ENCODE measurements at regions not wholly inside any gene's neighbourhood (a gene's known extent, or its start where the extent isn't known, plus 50 kb on each side); places are given as distances from the start of the nearest gene placed in this dataset.

DNA sequence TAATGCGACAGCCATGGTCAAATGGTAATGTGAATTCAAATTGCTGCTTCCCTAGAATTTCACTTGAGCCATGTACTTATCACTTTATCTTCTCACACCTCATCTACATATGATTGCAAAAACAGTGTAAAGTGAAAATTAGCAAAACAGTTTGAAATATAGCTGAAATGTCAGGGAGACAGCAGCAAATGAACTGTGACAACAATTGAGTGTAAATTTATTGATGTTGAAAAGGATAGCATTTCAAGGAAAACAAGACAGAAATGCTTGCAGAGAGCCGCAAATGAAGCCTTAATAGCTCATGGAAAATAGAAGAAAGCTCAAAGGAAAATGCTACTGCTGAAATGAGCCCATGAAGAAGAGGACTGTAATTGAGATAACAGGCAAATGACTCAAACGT lies 516.2 kb upstream of the POT1 start:
- ATAC-seq: no peak
- TF ChIP-seq ZNF70 (CRISPR knock-in tag; IDR thresholded peaks at IDR 0.05) (no peak), TCF4 (CRISPR knock-in tag; IDR thresholded peaks at IDR 0.05; ENCODE audit: borderline replicate concordance) (no peak), ESRRG (CRISPR knock-in tag; IDR thresholded peaks at IDR 0.05) (no peak)

DNA sequence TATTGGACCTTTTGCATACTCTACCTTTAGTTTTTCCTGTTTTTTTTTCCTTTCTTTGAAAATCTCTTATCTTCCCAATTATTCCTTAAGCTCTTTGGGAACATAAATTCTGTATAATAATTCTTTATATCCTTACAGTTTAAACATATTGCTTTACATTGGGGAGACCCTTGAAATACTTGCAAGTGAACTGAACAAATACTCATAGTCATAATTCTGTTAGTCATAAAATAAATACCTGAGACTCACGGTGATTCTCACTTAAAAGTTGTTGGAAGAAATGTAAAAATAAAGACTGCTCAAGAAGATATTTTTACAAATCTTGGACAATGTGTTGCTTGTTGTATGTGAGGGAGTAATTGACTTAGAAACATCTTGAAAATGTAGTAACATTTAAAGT lies 515.2 kb upstream of the POT1 start:
- ATAC-seq: no peak
- TF ChIP-seq OSR1 (CRISPR knock-in tag; IDR thresholded peaks at IDR 0.05) (no peak), ESRRG (CRISPR knock-in tag; IDR thresholded peaks at IDR 0.05) (no peak), RARB (CRISPR knock-in tag; IDR thresholded peaks at IDR 0.05) (no peak), ZNF8 (CRISPR knock-in tag; IDR thresholded peaks at IDR 0.05) (no peak), GLIS3 (CRISPR knock-in tag; IDR thresholded peaks at IDR 0.05) (no peak), CSDC2 (CRISPR knock-in tag; IDR thresholded peaks at IDR 0.05) (no peak), ARNTL (CRISPR knock-in tag; IDR thresholded peaks at IDR 0.05; ENCODE audit: borderline replicate concordance, low read depth) (no peak), ZNF565 (CRISPR knock-in tag; conservative IDR thresholded peaks at IDR 0.05; ENCODE audit: low read depth) (no peak)
- TF ChIP-seq, protein P1, sequence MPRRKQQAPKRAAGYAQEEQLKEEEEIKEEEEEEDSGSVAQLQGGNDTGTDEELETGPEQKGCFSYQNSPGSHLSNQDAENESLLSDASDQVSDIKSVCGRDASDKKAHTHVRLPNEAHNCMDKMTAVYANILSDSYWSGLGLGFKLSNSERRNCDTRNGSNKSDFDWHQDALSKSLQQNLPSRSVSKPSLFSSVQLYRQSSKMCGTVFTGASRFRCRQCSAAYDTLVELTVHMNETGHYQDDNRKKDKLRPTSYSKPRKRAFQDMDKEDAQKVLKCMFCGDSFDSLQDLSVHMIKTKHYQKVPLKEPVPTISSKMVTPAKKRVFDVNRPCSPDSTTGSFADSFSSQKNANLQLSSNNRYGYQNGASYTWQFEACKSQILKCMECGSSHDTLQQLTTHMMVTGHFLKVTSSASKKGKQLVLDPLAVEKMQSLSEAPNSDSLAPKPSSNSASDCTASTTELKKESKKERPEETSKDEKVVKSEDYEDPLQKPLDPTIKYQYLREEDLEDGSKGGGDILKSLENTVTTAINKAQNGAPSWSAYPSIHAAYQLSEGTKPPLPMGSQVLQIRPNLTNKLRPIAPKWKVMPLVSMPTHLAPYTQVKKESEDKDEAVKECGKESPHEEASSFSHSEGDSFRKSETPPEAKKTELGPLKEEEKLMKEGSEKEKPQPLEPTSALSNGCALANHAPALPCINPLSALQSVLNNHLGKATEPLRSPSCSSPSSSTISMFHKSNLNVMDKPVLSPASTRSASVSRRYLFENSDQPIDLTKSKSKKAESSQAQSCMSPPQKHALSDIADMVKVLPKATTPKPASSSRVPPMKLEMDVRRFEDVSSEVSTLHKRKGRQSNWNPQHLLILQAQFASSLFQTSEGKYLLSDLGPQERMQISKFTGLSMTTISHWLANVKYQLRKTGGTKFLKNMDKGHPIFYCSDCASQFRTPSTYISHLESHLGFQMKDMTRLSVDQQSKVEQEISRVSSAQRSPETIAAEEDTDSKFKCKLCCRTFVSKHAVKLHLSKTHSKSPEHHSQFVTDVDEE (CRISPR knock-in tag; IDR thresholded peaks at IDR 0.05): no peak
- TF ChIP-seq, protein P2, sequence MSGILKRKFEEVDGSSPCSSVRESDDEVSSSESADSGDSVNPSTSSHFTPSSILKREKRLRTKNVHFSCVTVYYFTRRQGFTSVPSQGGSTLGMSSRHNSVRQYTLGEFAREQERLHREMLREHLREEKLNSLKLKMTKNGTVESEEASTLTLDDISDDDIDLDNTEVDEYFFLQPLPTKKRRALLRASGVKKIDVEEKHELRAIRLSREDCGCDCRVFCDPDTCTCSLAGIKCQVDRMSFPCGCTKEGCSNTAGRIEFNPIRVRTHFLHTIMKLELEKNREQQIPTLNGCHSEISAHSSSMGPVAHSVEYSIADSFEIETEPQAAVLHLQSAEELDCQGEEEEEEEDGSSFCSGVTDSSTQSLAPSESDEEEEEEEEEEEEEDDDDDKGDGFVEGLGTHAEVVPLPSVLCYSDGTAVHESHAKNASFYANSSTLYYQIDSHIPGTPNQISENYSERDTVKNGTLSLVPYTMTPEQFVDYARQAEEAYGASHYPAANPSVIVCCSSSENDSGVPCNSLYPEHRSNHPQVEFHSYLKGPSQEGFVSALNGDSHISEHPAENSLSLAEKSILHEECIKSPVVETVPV (CRISPR knock-in tag; IDR thresholded peaks at IDR 0.05): no peak
- TF ChIP-seq, protein P3, sequence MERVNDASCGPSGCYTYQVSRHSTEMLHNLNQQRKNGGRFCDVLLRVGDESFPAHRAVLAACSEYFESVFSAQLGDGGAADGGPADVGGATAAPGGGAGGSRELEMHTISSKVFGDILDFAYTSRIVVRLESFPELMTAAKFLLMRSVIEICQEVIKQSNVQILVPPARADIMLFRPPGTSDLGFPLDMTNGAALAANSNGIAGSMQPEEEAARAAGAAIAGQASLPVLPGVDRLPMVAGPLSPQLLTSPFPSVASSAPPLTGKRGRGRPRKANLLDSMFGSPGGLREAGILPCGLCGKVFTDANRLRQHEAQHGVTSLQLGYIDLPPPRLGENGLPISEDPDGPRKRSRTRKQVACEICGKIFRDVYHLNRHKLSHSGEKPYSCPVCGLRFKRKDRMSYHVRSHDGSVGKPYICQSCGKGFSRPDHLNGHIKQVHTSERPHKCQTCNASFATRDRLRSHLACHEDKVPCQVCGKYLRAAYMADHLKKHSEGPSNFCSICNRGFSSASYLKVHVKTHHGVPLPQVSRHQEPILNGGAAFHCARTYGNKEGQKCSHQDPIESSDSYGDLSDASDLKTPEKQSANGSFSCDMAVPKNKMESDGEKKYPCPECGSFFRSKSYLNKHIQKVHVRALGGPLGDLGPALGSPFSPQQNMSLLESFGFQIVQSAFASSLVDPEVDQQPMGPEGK (CRISPR knock-in tag; IDR thresholded peaks at IDR 0.05; ENCODE audit: borderline replicate concordance): no peak
- TF ChIP-seq, protein P4, sequence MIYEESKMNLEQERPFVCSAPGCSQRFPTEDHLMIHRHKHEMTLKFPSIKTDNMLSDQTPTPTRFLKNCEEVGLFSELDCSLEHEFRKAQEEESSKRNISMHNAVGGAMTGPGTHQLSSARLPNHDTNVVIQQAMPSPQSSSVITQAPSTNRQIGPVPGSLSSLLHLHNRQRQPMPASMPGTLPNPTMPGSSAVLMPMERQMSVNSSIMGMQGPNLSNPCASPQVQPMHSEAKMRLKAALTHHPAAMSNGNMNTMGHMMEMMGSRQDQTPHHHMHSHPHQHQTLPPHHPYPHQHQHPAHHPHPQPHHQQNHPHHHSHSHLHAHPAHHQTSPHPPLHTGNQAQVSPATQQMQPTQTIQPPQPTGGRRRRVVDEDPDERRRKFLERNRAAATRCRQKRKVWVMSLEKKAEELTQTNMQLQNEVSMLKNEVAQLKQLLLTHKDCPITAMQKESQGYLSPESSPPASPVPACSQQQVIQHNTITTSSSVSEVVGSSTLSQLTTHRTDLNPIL (CRISPR knock-in tag; IDR thresholded peaks at IDR 0.05; ENCODE audit: low read depth): no peak

DNA sequence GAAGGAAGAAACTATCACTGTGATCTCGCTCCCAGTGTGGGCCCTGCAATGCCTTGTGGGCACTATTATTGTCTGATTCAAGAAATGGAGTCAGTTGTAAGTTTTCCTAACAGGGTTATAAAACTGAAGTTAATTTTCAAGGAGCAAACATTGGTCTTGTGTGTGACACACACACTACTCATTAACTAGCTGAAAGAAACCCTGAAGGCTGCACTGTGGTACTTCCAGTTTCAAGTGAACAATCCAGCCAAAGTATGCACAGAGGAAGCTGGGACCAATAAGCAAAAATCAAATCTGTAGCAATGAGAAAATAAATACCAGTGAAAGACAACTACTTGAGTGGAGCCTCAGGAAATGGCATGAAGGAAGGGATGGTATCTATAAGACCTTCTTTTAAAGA lies 506.6 kb upstream of the POT1 start:
- TF ChIP-seq BACH2 (CRISPR knock-in tag; IDR thresholded peaks at IDR 0.05; ENCODE audit: borderline replicate concordance) (no peak), OSR1 (CRISPR knock-in tag; IDR thresholded peaks at IDR 0.05) (no peak), ZNF565 (CRISPR knock-in tag; conservative IDR thresholded peaks at IDR 0.05; ENCODE audit: low read depth) (no peak), ZNF8 (CRISPR knock-in tag; IDR thresholded peaks at IDR 0.05) (no peak), PPARA (CRISPR knock-in tag; IDR thresholded peaks at IDR 0.05; ENCODE audit: borderline replicate concordance) (no peak), TOX (CRISPR knock-in tag; IDR thresholded peaks at IDR 0.05; ENCODE audit: borderline replicate concordance) (no peak), ZFP30 (CRISPR knock-in tag; IDR thresholded peaks at IDR 0.05) (no peak), RARB (CRISPR knock-in tag; IDR thresholded peaks at IDR 0.05) (no peak), GLIS3 (CRISPR knock-in tag; IDR thresholded peaks at IDR 0.05) (no peak), ZC3H10 (CRISPR knock-in tag; IDR thresholded peaks at IDR 0.05) (no peak), ESRRG (CRISPR knock-in tag; IDR thresholded peaks at IDR 0.05) (no peak), ISL1 (CRISPR knock-in tag; IDR thresholded peaks at IDR 0.05) (no peak), ZFP3 (CRISPR knock-in tag; IDR thresholded peaks at IDR 0.05) (no peak), TCF4 (CRISPR knock-in tag; IDR thresholded peaks at IDR 0.05; ENCODE audit: borderline replicate concordance) (no peak)
- TF ChIP-seq, protein P4 (CRISPR knock-in tag; IDR thresholded peaks at IDR 0.05; ENCODE audit: low read depth): no peak
- TF ChIP-seq, protein P5, sequence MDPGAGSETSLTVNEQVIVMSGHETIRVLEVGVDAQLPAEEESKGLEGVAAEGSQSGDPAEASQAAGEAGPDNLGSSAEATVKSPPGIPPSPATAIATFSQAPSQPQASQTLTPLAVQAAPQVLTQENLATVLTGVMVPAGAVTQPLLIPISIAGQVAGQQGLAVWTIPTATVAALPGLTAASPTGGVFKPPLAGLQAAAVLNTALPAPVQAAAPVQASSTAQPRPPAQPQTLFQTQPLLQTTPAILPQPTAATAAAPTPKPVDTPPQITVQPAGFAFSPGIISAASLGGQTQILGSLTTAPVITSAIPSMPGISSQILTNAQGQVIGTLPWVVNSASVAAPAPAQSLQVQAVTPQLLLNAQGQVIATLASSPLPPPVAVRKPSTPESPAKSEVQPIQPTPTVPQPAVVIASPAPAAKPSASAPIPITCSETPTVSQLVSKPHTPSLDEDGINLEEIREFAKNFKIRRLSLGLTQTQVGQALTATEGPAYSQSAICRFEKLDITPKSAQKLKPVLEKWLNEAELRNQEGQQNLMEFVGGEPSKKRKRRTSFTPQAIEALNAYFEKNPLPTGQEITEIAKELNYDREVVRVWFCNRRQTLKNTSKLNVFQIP (CRISPR knock-in tag; IDR thresholded peaks at IDR 0.05; ENCODE audit: borderline replicate concordance, low read depth): no peak
- TF ChIP-seq, protein P1 (CRISPR knock-in tag; IDR thresholded peaks at IDR 0.05): no peak
- TF ChIP-seq, protein P3 (CRISPR knock-in tag; IDR thresholded peaks at IDR 0.05; ENCODE audit: borderline replicate concordance): no peak
- ATAC-seq: no peak
